CD4-positive, alpha-beta T cell treated with Interleukin-1 beta for 1 hour (primary cell): ENCODE measurements at regions not wholly inside any gene's neighbourhood (a gene's known extent, or its start where the extent isn't known, plus 50 kb on each side); places are given as distances from the start of the nearest gene placed in this dataset.

Source experiments
- DNase-seq, 2 donors: peaks; one replicate each; pipeline ENCODE4 v3.0.0-alpha.2; 2020 to 2022

GRCh38 chr12:67852701-67853100 lies 136.5 kb upstream of the IFNG-AS1 start:
- no peak for DNase-seq

DNA sequence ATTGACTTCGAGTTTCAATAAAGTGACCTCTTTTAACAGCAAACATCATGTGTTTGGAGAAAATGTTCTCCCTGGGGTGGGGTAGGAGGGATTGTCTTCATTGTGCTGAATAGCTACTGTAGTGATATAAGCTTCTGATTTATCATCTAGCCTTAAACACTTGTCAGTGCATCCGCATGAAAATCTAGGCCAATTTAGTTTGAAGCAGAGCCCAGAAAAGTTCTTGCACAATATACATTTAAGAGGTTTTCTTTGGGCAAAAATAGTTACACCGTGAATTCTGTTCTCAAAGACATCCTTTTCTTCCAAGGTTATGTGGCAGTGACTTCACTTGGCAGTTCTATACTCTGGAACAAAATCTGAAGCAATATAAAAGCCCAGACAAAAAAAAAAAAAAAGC lies 136.0 kb upstream of the IFNG-AS1 start:
- no peak for DNase-seq

- DNase-seq: no peak
Measured at GRCh38 chr12:67854351-67854750, 134.9 kb upstream of the IFNG-AS1 start.

- no peak for DNase-seq
Measured at GRCh38 chr12:67855103-67855502, 134.1 kb upstream of the IFNG-AS1 start.

DNA sequence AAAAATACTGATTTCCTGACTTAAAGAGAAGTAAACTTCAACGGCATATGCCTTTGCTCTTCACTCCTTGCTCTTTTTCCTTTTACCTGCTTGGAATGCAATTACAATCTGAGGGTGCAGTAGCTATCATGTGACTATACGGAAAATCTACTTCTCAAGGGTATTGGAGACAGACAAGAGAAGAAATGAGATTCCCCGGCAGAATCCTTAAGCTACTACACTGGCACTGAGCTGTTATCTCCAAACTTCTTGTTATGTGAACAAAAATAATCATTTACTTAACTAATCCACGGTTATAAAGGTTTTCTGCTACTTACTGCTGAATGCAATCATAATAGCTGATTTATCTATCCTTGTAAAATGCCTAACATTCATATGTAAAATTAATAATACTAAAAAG lies 118.0 kb upstream of the IFNG-AS1 start:
- DNase-seq: no peak

- no peak for DNase-seq
Measured at GRCh38 chr12:67873355-67873754, 115.9 kb upstream of the IFNG-AS1 start.

- DNase-seq: no peak
Measured at GRCh38 chr12:67876305-67876915, 112.8 kb upstream of the IFNG-AS1 start.

GRCh38 chr12:67877727-67878126 lies 111.5 kb upstream of the IFNG-AS1 start:
- DNase-seq: no peak

- DNase-seq: no peak
Measured at GRCh38 chr12:67879937-67880336, 109.3 kb upstream of the IFNG-AS1 start.

DNA sequence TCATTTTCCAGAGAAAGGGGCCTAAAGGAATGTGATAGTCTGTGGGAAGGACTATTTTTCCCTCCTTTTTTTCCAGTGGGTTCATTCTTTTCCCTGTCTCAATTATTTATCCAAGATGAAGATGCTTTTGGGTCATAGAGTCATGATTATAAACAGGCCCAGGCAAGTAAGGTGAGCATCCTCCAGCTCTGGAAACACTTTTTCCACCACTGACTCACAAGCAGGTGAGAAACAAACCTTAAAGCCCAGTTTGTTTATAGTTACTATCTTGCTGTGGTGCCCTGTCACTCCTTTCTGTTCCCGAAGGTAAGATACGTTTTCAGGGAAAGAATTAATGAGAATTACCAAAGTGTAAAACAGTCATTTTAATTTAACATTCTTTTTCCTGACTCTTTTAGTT lies 107.7 kb upstream of the IFNG-AS1 start:
- no peak for DNase-seq

- DNase-seq: no peak
Measured at GRCh38 chr12:67884596-67884995, 104.7 kb upstream of the IFNG-AS1 start.

DNA sequence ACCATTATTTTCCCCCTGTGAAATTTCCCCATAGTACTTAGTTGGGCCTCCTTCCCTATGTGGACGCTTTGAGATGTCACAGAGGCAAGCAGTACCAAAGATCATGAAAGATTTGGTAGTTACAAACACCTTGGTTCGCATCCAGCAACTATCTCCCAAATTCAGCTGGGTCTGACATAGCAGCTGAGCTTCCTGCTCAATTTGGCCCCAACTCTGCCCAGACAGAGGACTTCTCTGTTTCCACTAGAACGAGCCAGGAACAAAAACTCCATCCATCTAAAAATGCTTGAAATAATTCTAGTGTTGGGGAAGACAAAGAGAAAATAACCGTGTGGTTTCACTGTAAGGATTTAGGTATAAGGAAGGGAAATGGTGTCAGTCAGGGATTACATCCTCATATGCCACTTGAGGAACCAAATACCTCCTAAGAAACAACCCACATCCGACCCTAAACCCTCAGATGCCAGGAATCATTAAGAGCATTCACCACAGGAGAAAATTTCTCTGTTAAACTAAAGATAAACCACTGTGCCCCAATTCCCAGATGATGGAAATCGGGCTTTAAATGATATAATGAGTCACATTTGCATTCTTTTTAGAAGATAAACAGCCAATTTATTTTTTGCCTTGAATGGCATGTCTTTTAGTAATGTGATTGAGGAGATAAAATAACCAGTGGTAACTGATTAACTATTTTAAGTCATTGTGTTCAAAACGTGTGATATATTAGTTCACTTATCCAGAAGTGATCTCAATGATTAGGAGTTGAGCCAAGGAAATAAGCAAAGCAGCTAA lies 103.7 kb upstream of the IFNG-AS1 start:
- no peak for DNase-seq

DNA sequence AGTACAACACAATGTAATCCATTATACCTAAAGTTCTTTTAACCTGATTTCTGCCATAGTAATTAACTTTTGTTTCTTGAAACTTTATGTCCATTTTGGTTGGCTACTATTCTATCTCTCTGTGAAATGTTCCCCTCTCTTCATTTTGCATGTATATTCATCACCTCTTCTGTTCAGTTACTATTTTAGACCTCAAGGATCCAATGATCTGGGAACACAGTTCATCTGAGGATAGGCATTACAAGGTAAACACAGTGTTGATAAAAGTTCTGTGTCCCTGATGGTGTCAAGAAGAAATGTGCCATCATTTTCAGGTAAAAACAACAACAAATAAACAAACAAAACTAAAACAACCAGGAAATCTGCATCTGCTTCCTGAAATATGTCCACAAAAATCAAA lies 102.2 kb upstream of the IFNG-AS1 start:
- DNase-seq: no peak

GRCh38 chr12:67889931-67890330 lies 99.3 kb upstream of the IFNG-AS1 start:
- no peak for DNase-seq

DNA sequence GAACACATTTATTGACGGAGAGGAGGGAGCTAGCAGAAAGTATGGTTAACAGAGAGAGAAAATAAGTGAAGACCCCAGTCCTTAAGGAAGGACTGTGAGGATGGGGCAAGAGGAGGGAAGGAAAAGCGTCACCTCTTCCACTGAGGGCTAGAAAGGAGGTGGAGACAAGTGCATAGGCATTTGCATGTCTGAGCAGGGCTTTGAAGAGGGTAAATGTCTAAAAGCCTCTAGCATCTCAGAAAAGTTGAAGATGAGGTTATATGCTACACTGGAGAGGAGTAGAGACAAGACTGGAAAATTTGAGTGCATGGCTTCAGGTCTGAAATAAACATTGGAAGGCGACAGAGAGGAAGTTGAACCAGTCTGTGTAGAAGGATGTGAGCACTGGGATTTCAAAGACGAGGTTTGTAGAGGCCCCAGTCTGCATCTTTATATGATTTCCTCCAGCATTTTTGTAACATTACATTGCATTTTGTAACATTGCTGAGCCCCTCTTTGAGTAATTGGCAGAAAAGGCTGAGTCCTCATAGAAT lies 98.5 kb upstream of the IFNG-AS1 start:
- DNase-seq: no peak

- DNase-seq: no peak
Measured at GRCh38 chr12:67891596-67891995, 97.7 kb upstream of the IFNG-AS1 start.

GRCh38 chr12:67892259-67893021 lies 96.8 kb upstream of the IFNG-AS1 start:
- no peak for DNase-seq

GRCh38 chr12:67893022-67893580 lies 96.1 kb upstream of the IFNG-AS1 start:
- DNase-seq: no peak

DNA sequence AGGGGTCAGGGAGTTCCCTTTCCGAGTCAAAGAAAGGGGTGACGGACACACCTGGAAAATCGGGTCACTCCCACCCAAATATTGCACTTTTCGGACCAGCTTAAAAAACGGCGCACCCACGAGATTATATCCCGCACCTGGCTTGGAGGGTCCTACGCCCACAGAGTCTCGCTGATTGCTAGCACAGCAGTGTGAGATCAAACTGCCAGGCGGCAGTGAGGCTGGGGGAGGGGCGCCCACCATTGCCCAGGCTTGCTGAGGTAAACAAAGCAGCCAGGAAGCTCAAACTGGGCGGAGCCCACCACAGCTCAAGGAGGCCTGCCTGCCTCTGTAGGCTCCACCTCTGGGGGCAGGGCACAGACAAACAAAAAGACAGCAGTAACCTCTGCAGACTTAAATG lies 88.8 kb upstream of the IFNG-AS1 start:
- peak; percentile 3 to 11 for DNase-seq

DNA sequence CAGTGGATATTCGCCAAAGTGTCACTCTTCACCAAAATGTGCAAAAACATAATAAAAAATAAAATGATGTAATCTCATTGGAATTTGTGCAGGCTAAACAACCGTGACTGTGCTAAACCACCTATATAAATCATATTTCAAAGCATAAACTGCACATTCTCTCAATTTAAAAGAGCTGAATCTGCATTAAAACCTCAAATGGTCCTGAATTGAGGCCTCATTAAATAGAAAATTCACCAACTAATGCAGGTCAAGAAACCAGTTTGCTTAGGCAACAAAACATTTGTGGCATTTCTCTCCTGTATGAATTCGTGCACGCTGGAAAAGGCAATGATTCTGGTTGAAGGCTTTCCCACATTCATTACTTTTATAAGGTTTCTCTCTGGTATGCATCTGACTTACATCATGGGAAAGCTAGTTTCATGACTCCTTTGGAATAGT lies 80.1 kb upstream of the IFNG-AS1 start:
- DNase-seq: no peak

DNA sequence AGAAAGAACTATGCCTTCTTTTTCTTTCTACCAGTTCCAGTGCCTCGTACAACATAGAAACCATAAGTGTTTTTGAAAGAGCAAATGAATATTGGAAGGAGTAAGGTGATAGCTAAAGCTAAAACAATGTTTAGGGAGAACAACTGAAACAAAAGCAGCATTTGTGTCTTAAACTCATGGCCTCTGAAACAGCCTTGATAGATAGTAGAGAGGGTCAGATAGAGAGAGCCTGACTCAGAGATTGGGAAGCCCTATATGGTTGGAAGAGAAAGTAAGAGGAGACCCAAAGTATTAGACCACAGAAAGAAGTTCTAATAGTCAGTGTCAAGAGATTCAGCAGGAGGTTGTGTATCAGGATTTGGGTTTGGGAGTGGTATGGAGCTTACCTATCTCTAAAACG lies 79.6 kb upstream of the IFNG-AS1 start:
- no peak for DNase-seq

GRCh38 chr12:67910360-67911274 lies 78.6 kb upstream of the IFNG-AS1 start:
- no peak for DNase-seq
